GM19351 (cell line): ENCODE measurements at regions not wholly inside any gene's neighbourhood (a gene's known extent, or its start where the extent isn't known, plus 50 kb on each side); places are given as distances from the start of the nearest gene placed in this dataset.
"Not testable (repeated sequence)": the region's sequence is repeated elsewhere in the genome, so short reads cannot be mapped to it uniquely, and the experiment has no call there.

ENCODE experiments used
- ATAC-seq: cut with Tn5 transposase; IDR thresholded peaks from one replicate; pipeline ENCODE4 v1.9.1; 2021; ENCODE audit warnings: mild to moderate bottlenecking, moderate library complexity; ENCODE audit not compliant: unreplicated experiment

DNA sequence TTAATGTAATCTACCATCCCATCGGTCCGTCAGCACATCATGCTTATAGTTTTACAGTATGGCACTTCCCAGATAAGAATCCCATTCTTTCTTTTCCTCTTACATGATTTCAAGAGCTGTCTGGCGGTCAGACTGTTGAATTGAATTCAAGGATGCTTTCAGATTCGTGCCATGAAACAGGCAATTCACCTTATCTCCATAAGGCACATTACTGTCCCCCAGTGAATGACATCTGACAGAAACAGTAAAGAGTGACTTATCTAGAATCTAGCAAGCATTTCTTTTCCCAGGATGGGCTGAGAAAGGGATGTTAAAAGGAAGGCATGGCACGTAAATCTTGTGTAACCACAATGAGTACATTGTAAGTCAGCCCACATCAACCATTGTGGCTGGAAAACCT lies 61.1 kb upstream of the SEM1 start:
- no peak for ATAC-seq

GRCh38 chr7:96772139-96772694 lies 62.6 kb upstream of the SEM1 start:
- no peak for ATAC-seq

DNA sequence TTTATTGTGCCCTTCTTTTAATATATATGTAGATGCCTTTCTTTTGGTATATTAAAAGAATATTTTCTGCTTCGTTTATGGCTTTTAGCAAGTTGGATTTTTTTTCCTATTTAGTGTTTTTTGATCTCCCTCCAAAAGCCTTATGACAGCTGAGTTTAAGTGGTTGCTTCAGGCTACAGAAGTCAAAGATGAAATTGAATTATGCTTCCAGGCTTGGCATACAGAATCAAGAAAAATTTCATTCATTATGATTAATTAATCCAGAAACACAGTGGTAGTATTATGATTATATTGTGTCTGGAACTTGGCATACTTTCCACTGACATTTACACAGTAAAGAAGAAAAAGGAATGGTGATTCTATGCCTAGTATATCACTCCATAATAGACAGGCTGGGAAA lies 63.8 kb upstream of the SEM1 start:
- ATAC-seq: no peak

DNA sequence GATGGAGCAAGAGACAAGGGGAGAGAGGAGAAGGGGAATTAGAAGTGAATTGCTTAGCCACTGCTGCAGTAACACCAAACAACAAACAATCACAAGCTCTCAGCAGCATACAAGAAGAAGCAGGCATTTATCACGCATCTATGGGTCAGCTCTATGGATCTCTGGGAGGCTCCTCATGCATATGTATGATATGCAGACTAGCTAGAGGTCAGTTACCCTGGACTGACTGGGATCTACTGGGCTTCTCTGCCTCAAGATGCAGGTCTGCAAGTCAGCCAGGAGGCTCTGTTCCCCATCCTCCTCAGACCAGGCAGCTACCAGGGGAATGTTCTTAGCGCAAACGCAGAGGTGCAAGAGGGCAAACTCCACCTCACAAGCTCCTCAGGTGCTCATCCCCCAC lies 64.7 kb upstream of the SEM1 start:
- ATAC-seq: no peak

DNA sequence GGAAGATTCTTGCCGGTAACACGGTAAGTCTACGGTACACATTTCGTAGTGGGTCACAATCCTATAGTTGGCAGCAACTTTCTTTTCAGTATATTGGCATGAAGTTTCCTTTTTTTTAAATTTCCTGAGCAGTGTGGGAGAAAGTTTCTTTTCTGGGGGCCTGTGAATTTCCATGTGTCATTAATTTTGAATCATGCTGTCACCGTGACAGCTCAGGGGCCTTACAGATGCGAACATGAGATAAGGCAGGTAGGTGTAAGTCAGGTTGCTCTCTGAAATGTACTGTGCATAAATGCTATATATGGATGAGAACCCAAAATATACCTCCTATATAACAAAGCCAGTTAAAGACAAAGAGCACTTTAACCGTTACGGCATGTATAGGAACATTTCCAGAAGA lies 65.4 kb upstream of the SEM1 start:
- no peak for ATAC-seq

- ATAC-seq: no peak
Measured at GRCh38 chr7:96778263-96778662, 68.6 kb upstream of the SEM1 start.

GRCh38 chr7:96781919-96782318 lies 72.3 kb upstream of the SEM1 start:
- ATAC-seq: no peak

DNA sequence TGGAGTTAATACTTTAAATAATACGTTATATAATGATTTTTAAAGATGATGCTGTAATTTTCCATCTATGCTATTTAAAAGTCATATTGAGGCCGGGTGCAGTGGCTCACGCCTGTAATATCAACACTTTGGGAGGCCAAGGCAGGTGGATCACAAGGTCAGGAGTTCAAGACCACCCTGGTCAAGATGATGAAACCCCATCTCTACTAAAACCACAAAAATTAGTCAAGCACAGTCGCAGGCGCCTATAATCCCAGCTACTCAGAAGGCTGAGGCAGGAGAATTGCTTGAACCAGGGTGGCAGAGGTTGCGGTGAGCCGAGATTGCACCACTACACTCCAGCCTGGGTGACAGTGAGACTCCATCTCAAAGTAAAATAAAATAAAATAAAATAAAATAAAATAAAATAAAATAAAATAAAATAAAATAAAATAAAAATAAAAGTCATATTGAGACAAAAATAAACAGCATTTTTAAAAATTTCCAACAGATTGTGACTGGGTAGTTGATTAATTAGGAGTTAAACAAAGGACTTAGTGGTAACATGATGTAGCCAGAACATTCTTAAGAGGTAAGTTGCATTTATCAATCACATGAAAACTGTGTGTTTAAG lies 73.1 kb upstream of the SEM1 start:
- ATAC-seq: not testable (repeated sequence)

DNA sequence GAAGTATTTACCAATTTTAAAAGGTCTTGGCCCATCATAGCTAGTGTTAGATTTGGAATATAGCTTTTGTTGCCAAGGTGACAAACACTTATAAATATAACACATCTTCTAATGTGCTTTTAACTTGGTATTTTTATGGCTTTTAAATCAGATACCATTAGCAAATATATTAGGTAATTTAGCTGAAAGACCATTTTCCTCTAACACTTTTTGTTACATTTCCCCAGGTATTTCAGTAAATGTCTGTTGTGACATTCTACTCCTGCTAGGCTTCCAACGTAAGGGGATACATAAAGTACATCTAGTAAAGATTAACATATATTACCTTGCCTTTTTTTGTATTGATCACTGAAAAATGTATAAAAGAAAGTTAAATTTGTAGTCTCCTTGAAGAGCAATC lies 75.0 kb upstream of the SEM1 start:
- no peak for ATAC-seq

GRCh38 chr7:96786261-96786997 lies 76.8 kb upstream of the SEM1 start:
- no peak for ATAC-seq

GRCh38 chr7:96786998-96787395 lies 77.4 kb upstream of the SEM1 start:
- no peak for ATAC-seq

GRCh38 chr7:96789914-96790313 lies 80.3 kb upstream of the SEM1 start:
- no peak for ATAC-seq

GRCh38 chr7:96792115-96792514 lies 82.5 kb upstream of the SEM1 start:
- ATAC-seq: no peak

- no peak for ATAC-seq
Measured at GRCh38 chr7:96794063-96794462, 84.4 kb upstream of the SEM1 start.

- ATAC-seq: no peak
Measured at GRCh38 chr7:96800122-96800521, 90.5 kb upstream of the SEM1 start.

GRCh38 chr7:96800824-96801223 lies 91.2 kb upstream of the SEM1 start:
- no peak for ATAC-seq

GRCh38 chr7:96819111-96819700 lies 109.6 kb upstream of the SEM1 start:
- ATAC-seq: no peak

- ATAC-seq: not testable (repeated sequence)
Measured at GRCh38 chr7:96821131-96821530, 111.5 kb upstream of the SEM1 start.

- no peak for ATAC-seq
Measured at GRCh38 chr7:96822824-96823223, 113.2 kb upstream of the SEM1 start.

- ATAC-seq: no peak
Measured at GRCh38 chr7:96823274-96823673, 113.6 kb upstream of the SEM1 start.

GRCh38 chr7:96824686-96825085 lies 115.0 kb upstream of the SEM1 start:
- no peak for ATAC-seq

DNA sequence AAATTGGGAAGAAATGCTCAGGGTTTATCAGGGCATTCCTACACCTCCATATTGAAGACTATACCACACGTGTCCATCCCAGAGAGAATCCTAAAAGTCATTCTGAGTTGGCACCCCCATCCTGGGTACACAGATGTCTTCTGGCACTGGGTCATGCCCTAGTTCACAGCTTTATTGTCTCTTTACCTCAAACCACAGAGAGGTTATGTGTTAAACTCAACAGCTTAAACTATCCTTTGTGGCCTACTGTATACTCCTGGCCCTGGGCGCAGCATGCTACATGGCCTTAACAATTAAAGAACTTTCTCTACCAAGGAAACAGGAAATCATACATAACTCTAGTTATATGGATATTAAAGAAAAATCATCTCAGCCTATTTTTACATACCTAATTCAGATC lies 115.6 kb upstream of the SEM1 start:
- no peak for ATAC-seq
